ENCODE measurements at regions not wholly inside any gene's neighbourhood (a gene's known extent, or its start where the extent isn't known, plus 50 kb on each side); places are given as distances from the start of the nearest gene placed in this dataset.

DNA sequence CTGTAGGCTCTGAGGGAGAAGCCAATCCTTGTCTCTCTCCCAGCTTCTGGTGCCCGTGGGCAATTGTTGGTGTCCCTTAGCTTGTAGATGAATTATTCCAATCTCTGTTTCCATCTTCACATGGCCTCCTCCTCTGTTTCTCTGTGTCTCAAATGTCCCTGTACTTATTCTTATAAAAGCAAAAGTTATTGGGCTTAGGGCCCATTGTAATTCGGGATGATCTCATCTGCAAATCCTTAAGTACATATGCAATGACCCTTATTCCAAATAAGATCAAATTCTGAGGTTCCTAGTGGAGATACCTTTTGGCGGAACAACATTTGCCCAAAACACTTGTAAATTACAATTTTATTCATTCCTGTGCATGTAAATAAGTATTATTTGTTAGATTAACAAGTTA lies 147.4 kb upstream of the EPHA3 start:
- TF ChIP-seq, protein P1, sequence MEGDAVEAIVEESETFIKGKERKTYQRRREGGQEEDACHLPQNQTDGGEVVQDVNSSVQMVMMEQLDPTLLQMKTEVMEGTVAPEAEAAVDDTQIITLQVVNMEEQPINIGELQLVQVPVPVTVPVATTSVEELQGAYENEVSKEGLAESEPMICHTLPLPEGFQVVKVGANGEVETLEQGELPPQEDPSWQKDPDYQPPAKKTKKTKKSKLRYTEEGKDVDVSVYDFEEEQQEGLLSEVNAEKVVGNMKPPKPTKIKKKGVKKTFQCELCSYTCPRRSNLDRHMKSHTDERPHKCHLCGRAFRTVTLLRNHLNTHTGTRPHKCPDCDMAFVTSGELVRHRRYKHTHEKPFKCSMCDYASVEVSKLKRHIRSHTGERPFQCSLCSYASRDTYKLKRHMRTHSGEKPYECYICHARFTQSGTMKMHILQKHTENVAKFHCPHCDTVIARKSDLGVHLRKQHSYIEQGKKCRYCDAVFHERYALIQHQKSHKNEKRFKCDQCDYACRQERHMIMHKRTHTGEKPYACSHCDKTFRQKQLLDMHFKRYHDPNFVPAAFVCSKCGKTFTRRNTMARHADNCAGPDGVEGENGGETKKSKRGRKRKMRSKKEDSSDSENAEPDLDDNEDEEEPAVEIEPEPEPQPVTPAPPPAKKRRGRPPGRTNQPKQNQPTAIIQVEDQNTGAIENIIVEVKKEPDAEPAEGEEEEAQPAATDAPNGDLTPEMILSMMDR (IDR thresholded peaks at IDR 0.05), result no peak
- no peak for TF ChIP-seq POLR2A (IDR thresholded peaks at IDR 0.05)
